Endothelial cell (in vitro differentiated cells): ENCODE measurements at regions not wholly inside any gene's neighbourhood (a gene's known extent, or its start where the extent isn't known, plus 50 kb on each side); places are given as distances from the start of the nearest gene placed in this dataset.

Source experiments
- DNase-seq: peaks from one replicate; pipeline ENCODE4 v3.0.0; 2021; ENCODE audit warnings: low spot score
- H3K27ac Mint-ChIP-seq: one replicate; pipeline ENCODE4 v1.8.0; 2021; ENCODE audit warnings: mixed read lengths, inconsistent platforms; ENCODE audit not compliant: unreplicated experiment
- H3K27me3 Mint-ChIP-seq: one replicate; pipeline ENCODE4 v1.8.0; 2021; ENCODE audit warnings: mild to moderate bottlenecking, moderate library complexity, mixed read lengths, inconsistent platforms; ENCODE audit not compliant: unreplicated experiment
- H3K36me3 Mint-ChIP-seq: one replicate; pipeline ENCODE4 v1.8.0; 2021; ENCODE audit warnings: mild to moderate bottlenecking, low read depth, mixed read lengths, inconsistent platforms; ENCODE audit not compliant: unreplicated experiment
- H3K4me1 Mint-ChIP-seq: one replicate; pipeline ENCODE4 v1.8.0; 2021; ENCODE audit warnings: mild to moderate bottlenecking, mixed read lengths, inconsistent platforms; ENCODE audit not compliant: unreplicated experiment
- H3K4me3 Mint-ChIP-seq: one replicate; pipeline ENCODE4 v1.8.0; 2021; ENCODE audit warnings: mild to moderate bottlenecking, mixed read lengths, inconsistent platforms; ENCODE audit not compliant: unreplicated experiment
- H3K9me3 Mint-ChIP-seq: one replicate; pipeline ENCODE4 v1.8.0; 2021; ENCODE audit warnings: mixed read lengths, inconsistent platforms; ENCODE audit not compliant: unreplicated experiment
- TF ChIP-seq, protein P1 (sequence below): fragments of 200-600 bp; sonication (generic); IDR thresholded peaks from one replicate; pipeline ENCODE4 v1.5.0; 2021; ENCODE audit warnings: antibody characterized with exemption; ENCODE audit not compliant: unreplicated experiment

GRCh38 chr3:84277562-84278224 is 681.1 kb upstream of the CADM2 start:
- Mint-ChIP-seq H3K9me3 (no peaks in the 10 kb centered on the region), H3K4me3 (no peak overlapping the region), H3K36me3 (no peaks in the 10 kb centered on the region), H3K4me1 (no peaks in the 10 kb centered on the region), H3K27ac (no peak overlapping the region), H3K27me3 (peaks cover 2% of the 10 kb centered on the region)
- TF ChIP-seq, protein P1, sequence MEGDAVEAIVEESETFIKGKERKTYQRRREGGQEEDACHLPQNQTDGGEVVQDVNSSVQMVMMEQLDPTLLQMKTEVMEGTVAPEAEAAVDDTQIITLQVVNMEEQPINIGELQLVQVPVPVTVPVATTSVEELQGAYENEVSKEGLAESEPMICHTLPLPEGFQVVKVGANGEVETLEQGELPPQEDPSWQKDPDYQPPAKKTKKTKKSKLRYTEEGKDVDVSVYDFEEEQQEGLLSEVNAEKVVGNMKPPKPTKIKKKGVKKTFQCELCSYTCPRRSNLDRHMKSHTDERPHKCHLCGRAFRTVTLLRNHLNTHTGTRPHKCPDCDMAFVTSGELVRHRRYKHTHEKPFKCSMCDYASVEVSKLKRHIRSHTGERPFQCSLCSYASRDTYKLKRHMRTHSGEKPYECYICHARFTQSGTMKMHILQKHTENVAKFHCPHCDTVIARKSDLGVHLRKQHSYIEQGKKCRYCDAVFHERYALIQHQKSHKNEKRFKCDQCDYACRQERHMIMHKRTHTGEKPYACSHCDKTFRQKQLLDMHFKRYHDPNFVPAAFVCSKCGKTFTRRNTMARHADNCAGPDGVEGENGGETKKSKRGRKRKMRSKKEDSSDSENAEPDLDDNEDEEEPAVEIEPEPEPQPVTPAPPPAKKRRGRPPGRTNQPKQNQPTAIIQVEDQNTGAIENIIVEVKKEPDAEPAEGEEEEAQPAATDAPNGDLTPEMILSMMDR, result no peak
- DNase-seq, result no peak

GRCh38 chr3:84292128-84292527 is 666.7 kb upstream of the CADM2 start:
- H3K27me3 Mint-ChIP-seq, result no peaks in the 10 kb centered on the region
- H3K4me1 Mint-ChIP-seq, result no peaks in the 10 kb centered on the region
- no peak for DNase-seq
- no peak overlapping the region for H3K27ac Mint-ChIP-seq
- no peak overlapping the region for H3K4me3 Mint-ChIP-seq
- TF ChIP-seq, protein P1, result no peak
- H3K9me3 Mint-ChIP-seq, result no peaks in the 10 kb centered on the region
- no peaks in the 10 kb centered on the region for H3K36me3 Mint-ChIP-seq

- Mint-ChIP-seq H3K27ac (no peak overlapping the region), H3K27me3 (no peaks in the 10 kb centered on the region), H3K4me1 (no peaks in the 10 kb centered on the region), H3K36me3 (no peaks in the 10 kb centered on the region), H3K4me3 (no peak overlapping the region), H3K9me3 (no peaks in the 10 kb centered on the region)
- DNase-seq, result no peak
- TF ChIP-seq, protein P1, result no peak
Observed at GRCh38 chr3:84299329-84299728, 659.5 kb upstream of the CADM2 start.

GRCh38 chr3:84304214-84304613 is 654.6 kb upstream of the CADM2 start:
- Mint-ChIP-seq H3K27me3 (no peaks in the 10 kb centered on the region), H3K36me3 (no peaks in the 10 kb centered on the region), H3K4me1 (no peaks in the 10 kb centered on the region), H3K9me3 (no peaks in the 10 kb centered on the region), H3K27ac (no peak overlapping the region), H3K4me3 (no peak overlapping the region)
- no peak for DNase-seq
- TF ChIP-seq, protein P1, result no peak

- no peaks in the 10 kb centered on the region for H3K36me3 Mint-ChIP-seq
Observed at GRCh38 chr3:84307339-84307738, 651.5 kb upstream of the CADM2 start.

More at GRCh38 chr3:84307339-84307738, 651.5 kb upstream of the CADM2 start:
- Mint-ChIP-seq H3K4me3 (no peak overlapping the region), H3K9me3 (no peaks in the 10 kb centered on the region), H3K4me1 (no peaks in the 10 kb centered on the region), H3K27me3 (no peaks in the 10 kb centered on the region), H3K27ac (no peak overlapping the region)
- TF ChIP-seq, protein P1, result no peak
- no peak for DNase-seq
